K562 (cell line): ENCODE measurements at regions not wholly inside any gene's neighbourhood (a gene's known extent, or its start where the extent isn't known, plus 50 kb on each side); places are given as distances from the start of the nearest gene placed in this dataset.

ENCODE experiments used
- CBX1 ChIP-seq: sonication (generic); IDR thresholded peaks from 2 replicates; pipeline ENCODE4 v1.6.1; 2016; ENCODE audit warnings: antibody characterized with exemption, low read depth, mild to moderate bottlenecking
- CCNT2 ChIP-seq: IDR thresholded peaks from 2 replicates; pipeline ENCODE4 v1.6.1; 2011; ENCODE audit warnings: borderline replicate concordance, low read depth, mild to moderate bottlenecking, moderate library complexity, mixed read lengths, low read length; ENCODE audit not compliant: insufficient read length; ENCODE audit errors: extremely low read depth
- CTBP1 ChIP-seq: fragments of 450-650 bp; IDR thresholded peaks from 2 replicates; pipeline ENCODE4 v1.6.1; 2016; ENCODE audit warnings: borderline replicate concordance
- CXXC5 ChIP-seq: fragments of 250-450 bp; sonication (Bioruptor Pico); IDR thresholded peaks from 2 replicates; pipeline ENCODE4 v1.8.0; 2022; ENCODE audit warnings: inconsistent platforms, mild to moderate bottlenecking, moderate library complexity
- FOXA3 ChIP-seq, 2 experiments: fragments of 450-650 bp in 1 of 2; sonication (generic) in 1 of 2; formaldehyde crosslinking; IDR thresholded peaks in 1 of 2; conservative IDR thresholded peaks in 1 of 2; 2 replicates each; pipeline versions ENCODE4 v1.4.0 to v1.8.0; 2020 to 2022; ENCODE audit warnings: mild to moderate bottlenecking in 2 of 2, missing genetic modification reagents in 1 of 2
- MIER1 ChIP-seq: fragments of 450-650 bp; IDR thresholded peaks from 2 replicates; pipeline ENCODE4 v1.6.1; 2016; ENCODE audit warnings: antibody characterized with exemption, mild to moderate bottlenecking, low read depth
- POLR3A ChIP-seq: IDR thresholded peaks from 2 replicates; pipeline ENCODE4 v1.6.1; 2011; ENCODE audit warnings: borderline replicate concordance, mild to moderate bottlenecking, moderate library complexity; ENCODE audit not compliant: insufficient read length, insufficient read depth; ENCODE audit errors: extremely low read depth
- RNF2 ChIP-seq: sonication (generic); IDR thresholded peaks from 2 replicates; pipeline ENCODE4 v1.6.1; 2016
- SAP30 ChIP-seq: fragments of 200-600 bp; sonication (generic); IDR thresholded peaks from 2 replicates; pipeline ENCODE4 v1.6.1; 2012; ENCODE audit warnings: borderline replicate concordance, low read depth, mild to moderate bottlenecking, moderate library complexity, low read length, control low read depth, inconsistent platforms; ENCODE audit not compliant: insufficient read depth, poor library complexity, severe bottlenecking
- SETDB1 ChIP-seq: IDR thresholded peaks from one replicate; pipeline ENCODE4 v1.6.1; 2012; ENCODE audit warnings: low read length, control low read depth, inconsistent platforms
- WHSC1 ChIP-seq: IDR thresholded peaks from one replicate; pipeline ENCODE4 v1.6.1; 2012; ENCODE audit warnings: low read length, control low read depth, inconsistent platforms
- ZC3H11A ChIP-seq: IDR thresholded peaks from 2 replicates; pipeline ENCODE4 v1.6.1; 2012; ENCODE audit warnings: low read depth, low read length, improper control_type of control experiment
- ZFPM2 ChIP-seq: fragments of 250-450 bp; sonication (Bioruptor Pico); IDR thresholded peaks from 2 replicates; pipeline ENCODE4 v1.5.1; 2022; ENCODE audit warnings: mild to moderate bottlenecking
- ZKSCAN3 ChIP-seq: fragments of 250-450 bp; sonication (Bioruptor Pico); IDR thresholded peaks from 2 replicates; pipeline ENCODE4 v1.4.0; 2020
- ZNF124 ChIP-seq: sonication (generic); formaldehyde crosslinking; IDR thresholded peaks from 2 replicates; pipeline ENCODE4 v1.8.1; 2022; ENCODE audit warnings: missing genetic modification reagents
- ZNF146 ChIP-seq: IDR thresholded peaks from one replicate; pipeline ENCODE4 v1.6.1; 2018; ENCODE audit warnings: missing compliant biosample characterization; ENCODE audit not compliant: unreplicated experiment
- ZNF3 ChIP-seq: fragments of 250-450 bp; sonication (Bioruptor Pico); IDR thresholded peaks from 2 replicates; pipeline ENCODE4 v1.5.0; 2021; ENCODE audit warnings: mild to moderate bottlenecking, moderate library complexity
- ZNF668 ChIP-seq: fragments of 250-450 bp; sonication (Bioruptor Pico); IDR thresholded peaks from 2 replicates; pipeline ENCODE4 v1.8.0; 2022; ENCODE audit warnings: mild to moderate bottlenecking, inconsistent platforms
- ZZZ3 ChIP-seq: fragments of 450-650 bp; IDR thresholded peaks from 2 replicates; pipeline ENCODE4 v1.6.1; 2016; ENCODE audit warnings: antibody characterized with exemption, mild to moderate bottlenecking, moderate library complexity
- TF ChIP-seq, protein P1 (sequence below): sonication (generic); formaldehyde crosslinking; IDR thresholded peaks from 2 replicates; pipeline ENCODE4 v1.8.0; 2022; ENCODE audit warnings: missing genetic modification reagents, mild to moderate bottlenecking, moderate library complexity, borderline replicate concordance
- TF ChIP-seq, protein P2 (sequence below): IDR thresholded peaks from 2 replicates; pipeline ENCODE4 v1.6.1; 2012; ENCODE audit warnings: low read depth, low read length, improper control_type of control experiment, borderline replicate concordance
- TF ChIP-seq, protein P3 (sequence below): sonication (generic); formaldehyde crosslinking; IDR thresholded peaks from 2 replicates; pipeline ENCODE4 v1.8.0; 2022; ENCODE audit warnings: missing genetic modification reagents, mild to moderate bottlenecking, borderline replicate concordance

DNA sequence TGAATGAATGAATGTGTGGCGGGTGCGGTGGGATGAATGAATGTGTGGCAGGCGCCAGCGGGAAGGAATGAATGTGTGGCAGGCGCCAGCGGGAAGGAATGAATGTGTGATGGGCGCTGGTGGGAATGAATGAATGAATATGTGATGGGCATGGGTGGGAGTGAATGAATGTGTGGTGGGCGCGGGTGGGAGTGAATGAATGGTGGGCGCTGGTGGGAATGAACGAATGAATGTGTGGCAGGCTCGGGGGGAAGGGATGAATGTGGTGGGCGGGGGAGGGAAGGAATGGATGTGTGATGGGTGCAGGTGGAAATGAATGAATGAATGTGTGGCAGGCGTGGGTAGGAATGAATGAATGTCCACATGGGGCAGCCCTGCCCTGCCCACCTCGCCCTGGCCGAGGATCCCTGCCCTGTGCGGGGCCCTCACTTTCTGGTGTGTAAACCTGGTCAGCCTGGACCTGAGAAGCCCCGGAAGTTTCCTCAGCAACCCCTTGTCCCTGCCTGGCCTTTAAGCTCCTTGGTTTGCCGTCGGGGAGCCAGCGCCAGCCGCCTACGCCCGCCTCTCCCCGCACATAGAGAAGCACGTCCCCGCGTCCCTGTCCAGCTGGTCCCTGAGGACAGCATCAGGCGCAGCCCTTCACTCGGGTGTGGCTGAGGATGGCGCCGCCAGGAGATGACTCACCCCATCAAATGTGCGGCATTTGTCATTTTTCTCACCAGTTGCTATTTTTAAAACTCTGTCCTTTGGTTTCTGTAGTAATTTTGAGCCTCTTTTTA is 112.8 kb upstream of the LRPAP1 start (continued):
- TF ChIP-seq ZFPM2 = no peak
- TF ChIP-seq CBX1 = no peak
- TF ChIP-seq, protein P1, sequence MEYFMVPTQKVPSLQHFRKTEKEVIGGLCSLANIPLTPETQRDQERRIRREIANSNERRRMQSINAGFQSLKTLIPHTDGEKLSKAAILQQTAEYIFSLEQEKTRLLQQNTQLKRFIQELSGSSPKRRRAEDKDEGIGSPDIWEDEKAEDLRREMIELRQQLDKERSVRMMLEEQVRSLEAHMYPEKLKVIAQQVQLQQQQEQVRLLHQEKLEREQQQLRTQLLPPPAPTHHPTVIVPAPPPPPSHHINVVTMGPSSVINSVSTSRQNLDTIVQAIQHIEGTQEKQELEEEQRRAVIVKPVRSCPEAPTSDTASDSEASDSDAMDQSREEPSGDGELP = peak; percentile 62; the same call in 1 of the 2 replicates
- TF ChIP-seq ZNF146 (CRISPR knock-in tag) = no peak
- no peak for TF ChIP-seq ZC3H11A
- no peak for TF ChIP-seq RNF2
- TF ChIP-seq SAP30 = no peak
- no peak for TF ChIP-seq ZNF124
- TF ChIP-seq CXXC5 (CRISPR knock-in tag) = no peak
- no peak for TF ChIP-seq ZZZ3
- no peak for TF ChIP-seq ZNF3 (CRISPR knock-in tag)
- TF ChIP-seq WHSC1 = no peak
- no peak for TF ChIP-seq SETDB1
- no peak for TF ChIP-seq ZNF668 (CRISPR knock-in tag)
- TF ChIP-seq ZKSCAN3 (CRISPR knock-in tag) = no peak
- no peak for TF ChIP-seq POLR3A
- no peak for TF ChIP-seq FOXA3 (CRISPR knock-in tag; conservative IDR thresholded peaks at IDR 0.05 in 1 of 2, IDR thresholded peaks at IDR 0.05 in 1 of 2)
- no peak for TF ChIP-seq MIER1
- TF ChIP-seq, protein P2, sequence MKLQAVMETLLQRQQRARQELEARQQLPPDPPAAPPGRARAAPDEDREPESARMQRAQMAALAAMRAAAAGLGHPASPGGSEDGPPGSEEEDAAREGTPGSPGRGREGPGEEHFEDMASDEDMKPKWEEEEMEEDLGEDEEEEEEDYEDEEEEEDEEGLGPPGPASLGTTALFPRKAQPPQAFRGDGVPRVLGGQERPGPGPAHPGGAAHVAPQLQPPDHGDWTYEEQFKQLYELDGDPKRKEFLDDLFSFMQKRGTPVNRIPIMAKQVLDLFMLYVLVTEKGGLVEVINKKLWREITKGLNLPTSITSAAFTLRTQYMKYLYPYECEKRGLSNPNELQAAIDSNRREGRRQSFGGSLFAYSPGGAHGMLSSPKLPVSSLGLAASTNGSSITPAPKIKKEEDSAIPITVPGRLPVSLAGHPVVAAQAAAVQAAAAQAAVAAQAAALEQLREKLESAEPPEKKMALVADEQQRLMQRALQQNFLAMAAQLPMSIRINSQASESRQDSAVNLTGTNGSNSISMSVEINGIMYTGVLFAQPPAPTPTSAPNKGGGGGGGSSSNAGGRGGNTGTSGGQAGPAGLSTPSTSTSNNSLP = no peak
- TF ChIP-seq CCNT2 = no peak
- TF ChIP-seq, protein P3, sequence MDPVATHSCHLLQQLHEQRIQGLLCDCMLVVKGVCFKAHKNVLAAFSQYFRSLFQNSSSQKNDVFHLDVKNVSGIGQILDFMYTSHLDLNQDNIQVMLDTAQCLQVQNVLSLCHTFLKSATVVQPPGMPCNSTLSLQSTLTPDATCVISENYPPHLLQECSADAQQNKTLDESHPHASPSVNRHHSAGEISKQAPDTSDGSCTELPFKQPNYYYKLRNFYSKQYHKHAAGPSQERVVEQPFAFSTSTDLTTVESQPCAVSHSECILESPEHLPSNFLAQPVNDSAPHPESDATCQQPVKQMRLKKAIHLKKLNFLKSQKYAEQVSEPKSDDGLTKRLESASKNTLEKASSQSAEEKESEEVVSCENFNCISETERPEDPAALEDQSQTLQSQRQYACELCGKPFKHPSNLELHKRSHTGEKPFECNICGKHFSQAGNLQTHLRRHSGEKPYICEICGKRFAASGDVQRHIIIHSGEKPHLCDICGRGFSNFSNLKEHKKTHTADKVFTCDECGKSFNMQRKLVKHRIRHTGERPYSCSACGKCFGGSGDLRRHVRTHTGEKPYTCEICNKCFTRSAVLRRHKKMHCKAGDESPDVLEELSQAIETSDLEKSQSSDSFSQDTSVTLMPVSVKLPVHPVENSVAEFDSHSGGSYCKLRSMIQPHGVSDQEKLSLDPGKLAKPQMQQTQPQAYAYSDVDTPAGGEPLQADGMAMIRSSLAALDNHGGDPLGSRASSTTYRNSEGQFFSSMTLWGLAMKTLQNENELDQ = no peak
- 0 out of 2 replicates have a peak, but pooled peaks have one; percentile 25 for TF ChIP-seq CTBP1
